Omental fat pad (tissue), 3 donors: ENCODE measurements at regions not wholly inside any gene's neighbourhood (a gene's known extent, or its start where the extent isn't known, plus 50 kb on each side); places are given as distances from the start of the nearest gene placed in this dataset.

Experiments
- ATAC-seq: fragments of 150-250 bp; one replicate; pipeline ENCODE4 v1.9.1; 2016; ENCODE audit warnings: mild to moderate bottlenecking, moderate library complexity; ENCODE audit not compliant: low FRiP score
- DNase-seq: peaks from one replicate; pipeline ENCODE4 v3.0.0-alpha.2; 2019; ENCODE audit warnings: low spot score
- TF ChIP-seq, protein P1 (sequence below), 3 donors: fragments of 450-650 bp; IDR thresholded peaks; one replicate each; pipeline ENCODE4 v1.5.1; 2016 to 2017; ENCODE audit warnings: antibody characterized with exemption in 3 of 3, mild to moderate bottlenecking in 3 of 3, moderate library complexity in 2 of 3

DNA sequence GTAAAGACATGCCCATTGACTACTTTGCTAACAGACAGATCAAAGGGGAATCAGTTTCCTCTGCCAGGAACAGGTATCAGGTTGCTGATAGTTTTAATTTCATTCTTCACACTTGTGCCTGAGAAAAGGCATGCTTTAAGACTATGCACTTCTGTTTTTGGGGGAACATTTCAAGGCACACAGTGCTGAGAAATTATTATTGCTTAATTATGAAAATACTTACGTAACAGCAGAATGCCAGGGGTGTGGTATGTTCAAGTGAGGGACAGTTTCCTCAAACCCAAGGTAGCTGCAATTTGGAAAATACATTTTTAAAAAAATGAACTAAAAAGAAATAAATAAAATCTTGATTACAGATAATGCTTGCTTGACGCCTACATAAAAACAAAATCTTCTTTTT lies 1746.1 kb upstream of the PIK3C3 start:
- TF ChIP-seq, protein P1, sequence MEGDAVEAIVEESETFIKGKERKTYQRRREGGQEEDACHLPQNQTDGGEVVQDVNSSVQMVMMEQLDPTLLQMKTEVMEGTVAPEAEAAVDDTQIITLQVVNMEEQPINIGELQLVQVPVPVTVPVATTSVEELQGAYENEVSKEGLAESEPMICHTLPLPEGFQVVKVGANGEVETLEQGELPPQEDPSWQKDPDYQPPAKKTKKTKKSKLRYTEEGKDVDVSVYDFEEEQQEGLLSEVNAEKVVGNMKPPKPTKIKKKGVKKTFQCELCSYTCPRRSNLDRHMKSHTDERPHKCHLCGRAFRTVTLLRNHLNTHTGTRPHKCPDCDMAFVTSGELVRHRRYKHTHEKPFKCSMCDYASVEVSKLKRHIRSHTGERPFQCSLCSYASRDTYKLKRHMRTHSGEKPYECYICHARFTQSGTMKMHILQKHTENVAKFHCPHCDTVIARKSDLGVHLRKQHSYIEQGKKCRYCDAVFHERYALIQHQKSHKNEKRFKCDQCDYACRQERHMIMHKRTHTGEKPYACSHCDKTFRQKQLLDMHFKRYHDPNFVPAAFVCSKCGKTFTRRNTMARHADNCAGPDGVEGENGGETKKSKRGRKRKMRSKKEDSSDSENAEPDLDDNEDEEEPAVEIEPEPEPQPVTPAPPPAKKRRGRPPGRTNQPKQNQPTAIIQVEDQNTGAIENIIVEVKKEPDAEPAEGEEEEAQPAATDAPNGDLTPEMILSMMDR (IDR thresholded peaks at IDR 0.05) = no peak
- no peak for ATAC-seq

DNA sequence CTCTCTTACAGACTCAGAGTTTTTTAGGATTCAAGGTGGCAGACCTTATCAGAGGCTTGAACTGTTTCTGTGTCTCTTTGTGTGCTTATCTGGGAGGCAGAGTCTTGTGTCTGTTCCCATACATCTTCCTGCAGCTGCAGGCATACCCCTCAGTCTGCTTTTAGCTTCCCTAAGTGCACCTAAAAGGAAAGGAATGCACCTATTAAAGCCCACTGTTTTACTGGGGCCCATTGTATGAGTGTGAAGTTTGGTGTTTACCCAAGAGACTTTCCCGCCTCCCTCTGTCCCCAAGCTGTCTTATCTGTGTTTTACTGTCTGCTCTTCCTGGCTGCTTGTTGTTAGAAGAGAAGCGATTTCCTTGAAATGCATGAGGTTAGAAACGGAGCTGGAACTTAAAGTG lies 1757.3 kb upstream of the PIK3C3 start:
- ATAC-seq = no peak
- DNase-seq = no peak
- TF ChIP-seq, protein P1 (IDR thresholded peaks at IDR 0.05) = no peak

More for the DNA sequence above, 1746.1 kb upstream of the PIK3C3 start:
- DNase-seq = no peak

DNA sequence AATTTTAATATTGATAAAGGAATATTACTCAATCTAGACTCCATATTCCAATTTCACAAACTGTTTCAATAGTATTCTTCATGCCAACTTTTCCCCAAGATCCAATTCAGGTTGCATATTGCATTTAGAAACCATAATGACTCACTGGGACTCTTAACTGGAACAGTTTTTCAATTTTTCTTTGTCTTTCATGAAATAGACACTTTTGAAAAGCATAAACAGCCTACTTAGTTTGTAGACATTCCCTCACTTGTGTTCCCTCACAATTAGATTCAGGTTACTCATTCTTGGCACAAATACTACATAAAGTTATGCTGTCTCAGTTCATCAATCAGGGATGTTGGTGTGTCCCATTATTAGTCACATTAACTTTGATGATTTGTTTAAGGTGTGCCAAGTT lies 1768.4 kb upstream of the PIK3C3 start:
- ATAC-seq (no peak), DNase-seq (no peak)
- TF ChIP-seq, protein P1 (IDR thresholded peaks at IDR 0.05) = no peak

DNA sequence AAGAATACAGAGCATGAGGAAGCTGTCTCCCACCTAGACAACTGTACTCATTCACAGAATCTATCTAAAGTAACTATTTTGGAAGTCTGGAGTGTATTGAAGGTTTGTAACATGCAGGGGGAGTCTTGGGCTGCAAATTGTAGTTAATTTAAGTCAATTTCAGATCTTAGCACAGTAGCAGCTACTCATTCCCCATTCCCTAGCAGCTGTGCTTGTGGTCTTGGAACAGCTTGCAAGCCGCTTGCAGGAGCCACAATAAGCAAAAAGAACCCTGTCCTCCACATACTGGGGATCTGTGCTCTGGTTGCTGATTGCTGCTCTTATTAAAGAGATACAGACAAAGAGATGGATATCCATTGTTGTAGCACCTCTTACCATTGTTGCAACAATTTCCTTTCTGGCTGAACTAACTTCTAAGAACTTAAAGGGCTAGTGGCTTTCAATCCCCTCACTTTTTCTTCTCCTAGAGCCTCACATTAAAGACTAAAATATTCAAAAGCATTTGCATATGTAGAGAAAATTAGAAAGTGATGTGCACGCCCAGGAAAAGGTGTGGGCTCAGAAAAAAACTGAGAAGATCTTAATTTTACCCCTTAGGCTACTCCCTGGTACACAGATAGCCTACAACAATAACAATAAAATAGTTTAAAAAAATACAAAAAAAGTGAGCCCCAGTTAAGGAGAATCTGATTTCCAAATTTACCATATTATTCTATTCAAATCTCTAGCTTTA lies 1775.1 kb upstream of the PIK3C3 start:
- no peak for DNase-seq
- TF ChIP-seq, protein P1 (IDR thresholded peaks at IDR 0.05) = no peak
- ATAC-seq = no peak

DNA sequence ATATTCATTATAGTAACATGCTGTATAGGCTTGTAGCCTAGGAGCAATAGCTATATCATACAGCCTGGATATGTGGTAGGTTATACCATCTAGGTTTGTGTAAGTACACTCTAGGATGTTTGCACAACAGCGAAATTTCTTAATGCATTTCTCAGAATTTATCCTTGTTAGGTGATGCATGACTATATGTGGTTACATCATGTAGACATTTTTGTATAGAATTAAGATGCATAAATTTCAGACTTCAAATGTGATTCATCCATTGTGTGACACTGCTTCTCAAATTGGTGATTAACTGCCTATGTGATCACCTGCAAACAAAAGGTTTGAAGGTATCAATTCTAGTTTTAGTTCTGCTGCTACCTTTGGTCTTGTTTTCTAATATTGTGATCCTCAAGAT lies 1787.0 kb upstream of the PIK3C3 start:
- DNase-seq (no peak), ATAC-seq (no peak)
- TF ChIP-seq, protein P1 (IDR thresholded peaks at IDR 0.05) = no peak

DNA sequence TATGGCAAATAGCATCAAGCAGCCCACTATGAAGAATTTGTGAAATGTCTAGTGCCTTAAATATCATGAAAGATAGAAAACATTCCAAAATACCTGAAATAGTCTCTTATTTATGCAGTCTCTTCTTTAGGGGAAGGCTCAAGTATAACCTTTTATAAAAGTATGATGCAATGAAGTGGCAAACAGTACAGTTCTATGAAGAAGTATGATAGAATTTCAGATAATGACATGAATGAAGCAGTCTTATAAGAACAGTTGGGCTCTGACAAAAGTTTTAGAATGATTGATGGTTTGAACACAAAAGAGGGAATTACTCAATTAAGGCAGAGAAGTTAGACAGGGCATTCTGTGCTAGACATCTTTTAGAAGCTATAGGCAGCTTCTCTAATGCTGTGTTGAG lies 1791.8 kb upstream of the PIK3C3 start:
- ATAC-seq = no peak
- DNase-seq = no peak

DNA sequence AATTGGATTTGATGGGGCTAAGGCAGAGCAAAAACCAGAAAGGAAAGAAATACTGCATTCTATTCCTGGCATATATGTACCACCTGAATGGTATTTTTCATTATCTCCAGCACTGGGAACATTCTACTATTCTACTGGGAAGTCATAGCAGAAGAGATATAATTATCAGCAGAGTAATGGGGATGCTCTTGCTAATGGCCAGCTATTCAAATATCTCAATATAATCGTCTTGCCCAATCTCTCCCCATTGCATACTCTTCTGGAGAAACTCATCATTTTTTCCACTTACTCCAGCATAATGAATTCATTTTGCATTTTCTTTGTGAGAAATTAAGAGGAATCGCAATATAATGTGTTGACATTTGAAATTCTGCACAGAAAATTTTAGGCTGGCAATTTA lies 1794.7 kb upstream of the PIK3C3 start:
- DNase-seq (no peak), ATAC-seq (no peak)
- TF ChIP-seq, protein P1 (IDR thresholded peaks at IDR 0.05) = no peak

More for the DNA sequence above, 1791.8 kb upstream of the PIK3C3 start:
- TF ChIP-seq, protein P1 (IDR thresholded peaks at IDR 0.05) = no peak
